K562 (cell line): ENCODE measurements at regions not wholly inside any gene's neighbourhood (a gene's known extent, or its start where the extent isn't known, plus 50 kb on each side); places are given as distances from the start of the nearest gene placed in this dataset.

Source experiments
- ATF1 ChIP-seq, 2 experiments: fragments of 450-650 bp in 1 of 2; IDR thresholded peaks; 2 replicates each; pipeline ENCODE4 v1.6.1; 2016; ENCODE audit warnings: missing compliant biosample characterization in 1 of 2, missing genetic modification characterization in 1 of 2
- ETV6 ChIP-seq, 3 experiments: fragments of 150-350 bp in 1 of 3; sonication (generic) in 1 of 3; formaldehyde crosslinking in 1 of 3; IDR thresholded peaks; 2 replicates each; pipeline versions ENCODE4 v1.6.1 to v1.8.0; 2014 to 2022; ENCODE audit warnings: borderline replicate concordance in 2 of 3, low read depth in 2 of 3, antibody characterized with exemption in 1 of 3, low read length in 1 of 3, mild to moderate bottlenecking in 1 of 3, missing genetic modification reagents in 1 of 3
- FOXA3 ChIP-seq, 2 experiments: fragments of 450-650 bp in 1 of 2; sonication (generic) in 1 of 2; formaldehyde crosslinking; IDR thresholded peaks in 1 of 2; conservative IDR thresholded peaks in 1 of 2; 2 replicates each; pipeline versions ENCODE4 v1.4.0 to v1.8.0; 2020 to 2022; ENCODE audit warnings: mild to moderate bottlenecking in 2 of 2, missing genetic modification reagents in 1 of 2
- HNRNPLL ChIP-seq: fragments of 200-400 bp; formaldehyde crosslinking; IDR thresholded peaks from 2 replicates; pipeline ENCODE4 v1.6.1; 2017; ENCODE audit warnings: low read length, low read depth, mild to moderate bottlenecking; ENCODE audit not compliant: poor library complexity, severe bottlenecking
- MAZ ChIP-seq, 2 experiments: fragments of 450-650 bp in 1 of 2; sonication (generic) in 1 of 2; formaldehyde crosslinking; IDR thresholded peaks in 1 of 2; conservative IDR thresholded peaks in 1 of 2; 2 replicates each; pipeline versions ENCODE4 v1.4.0 to v1.5.0; 2020; ENCODE audit warnings: mild to moderate bottlenecking in 1 of 2, missing genetic modification reagents in 1 of 2
- PKNOX1 ChIP-seq: fragments of 450-650 bp; IDR thresholded peaks from 2 replicates; pipeline ENCODE4 v1.6.1; 2016
- RAD21 ChIP-seq, 2 experiments: fragments of 250-450 bp in 1 of 2; fragments of 450-650 bp in 1 of 2; sonication (Bioruptor Pico) in 1 of 2; formaldehyde crosslinking in 1 of 2; IDR thresholded peaks in 1 of 2; conservative IDR thresholded peaks in 1 of 2; 2 replicates each; pipeline versions ENCODE4 v1.4.0 to v1.8.0; 2020 to 2022; ENCODE audit warnings: mild to moderate bottlenecking in 2 of 2, moderate library complexity in 1 of 2
- RBFOX2 ChIP-seq: fragments of 200-400 bp; formaldehyde crosslinking; IDR thresholded peaks from 2 replicates; pipeline ENCODE4 v1.6.1; 2017; ENCODE audit warnings: low read depth, mild to moderate bottlenecking, low read length, moderate library complexity
- SRSF7 ChIP-seq: fragments of 200-400 bp; formaldehyde crosslinking; optimal IDR thresholded peaks from 2 replicates; pipeline ENCODE3; 2017; ENCODE audit warnings: mild to moderate bottlenecking, low read depth, low read length
- TARDBP ChIP-seq: fragments of 450-650 bp; IDR thresholded peaks from 2 replicates; pipeline ENCODE4 v1.6.1; 2016
- TCF3 ChIP-seq: sonication (generic); formaldehyde crosslinking; IDR thresholded peaks from 2 replicates; pipeline ENCODE4 v1.4.0; 2020; ENCODE audit warnings: mild to moderate bottlenecking, missing genetic modification reagents
- ZNF263 ChIP-seq: sonication (generic); formaldehyde crosslinking; IDR thresholded peaks from 2 replicates; pipeline ENCODE4 v1.8.0; 2022; ENCODE audit warnings: mild to moderate bottlenecking, missing genetic modification reagents, borderline replicate concordance
- ZNF316 ChIP-seq: fragments of 450-650 bp; IDR thresholded peaks from 2 replicates; pipeline ENCODE4 v1.6.1; 2016
- TF ChIP-seq, protein P1 (sequence below), 3 experiments: fragments of 200-800 bp in 1 of 3; fragments of 250-450 bp in 1 of 3; fragments of 450-650 bp in 1 of 3; sonication (Bioruptor Pico) in 1 of 3; sonication (Bioruptor generic) in 1 of 3; formaldehyde crosslinking in 1 of 3; IDR thresholded peaks; 2 replicates each; pipeline versions ENCODE4 v1.6.1 to v1.8.0; 2016 to 2022; ENCODE audit warnings: mild to moderate bottlenecking in 2 of 3, missing genetic modification characterization in 2 of 3, missing compliant biosample characterization in 1 of 3, moderate library complexity in 1 of 3

DNA sequence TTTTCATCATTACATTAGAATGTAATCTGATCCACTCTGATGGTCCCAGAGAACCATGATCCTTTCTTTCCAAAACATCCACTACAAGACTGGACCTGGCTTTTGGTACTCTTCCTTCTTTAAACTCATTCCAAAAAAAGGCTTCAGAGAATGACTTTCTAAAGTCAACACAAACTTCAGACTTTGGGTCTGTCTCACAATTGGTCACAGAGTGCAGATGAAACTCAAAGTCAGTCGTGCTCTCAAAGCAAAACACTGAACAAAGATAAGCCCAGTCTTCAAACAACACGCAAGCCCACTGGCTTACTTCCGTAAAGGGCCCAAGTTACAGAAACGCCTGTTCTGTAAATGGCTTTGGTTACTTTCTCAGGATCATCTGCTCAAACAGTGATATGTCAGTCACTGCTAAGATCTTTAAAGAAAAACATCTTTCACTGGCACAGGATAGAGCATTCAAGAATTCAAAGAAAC is 250.9 kb upstream of the MKLN1 start (continued):
- TF ChIP-seq RBFOX2 = no peak
- TF ChIP-seq, protein P1, sequence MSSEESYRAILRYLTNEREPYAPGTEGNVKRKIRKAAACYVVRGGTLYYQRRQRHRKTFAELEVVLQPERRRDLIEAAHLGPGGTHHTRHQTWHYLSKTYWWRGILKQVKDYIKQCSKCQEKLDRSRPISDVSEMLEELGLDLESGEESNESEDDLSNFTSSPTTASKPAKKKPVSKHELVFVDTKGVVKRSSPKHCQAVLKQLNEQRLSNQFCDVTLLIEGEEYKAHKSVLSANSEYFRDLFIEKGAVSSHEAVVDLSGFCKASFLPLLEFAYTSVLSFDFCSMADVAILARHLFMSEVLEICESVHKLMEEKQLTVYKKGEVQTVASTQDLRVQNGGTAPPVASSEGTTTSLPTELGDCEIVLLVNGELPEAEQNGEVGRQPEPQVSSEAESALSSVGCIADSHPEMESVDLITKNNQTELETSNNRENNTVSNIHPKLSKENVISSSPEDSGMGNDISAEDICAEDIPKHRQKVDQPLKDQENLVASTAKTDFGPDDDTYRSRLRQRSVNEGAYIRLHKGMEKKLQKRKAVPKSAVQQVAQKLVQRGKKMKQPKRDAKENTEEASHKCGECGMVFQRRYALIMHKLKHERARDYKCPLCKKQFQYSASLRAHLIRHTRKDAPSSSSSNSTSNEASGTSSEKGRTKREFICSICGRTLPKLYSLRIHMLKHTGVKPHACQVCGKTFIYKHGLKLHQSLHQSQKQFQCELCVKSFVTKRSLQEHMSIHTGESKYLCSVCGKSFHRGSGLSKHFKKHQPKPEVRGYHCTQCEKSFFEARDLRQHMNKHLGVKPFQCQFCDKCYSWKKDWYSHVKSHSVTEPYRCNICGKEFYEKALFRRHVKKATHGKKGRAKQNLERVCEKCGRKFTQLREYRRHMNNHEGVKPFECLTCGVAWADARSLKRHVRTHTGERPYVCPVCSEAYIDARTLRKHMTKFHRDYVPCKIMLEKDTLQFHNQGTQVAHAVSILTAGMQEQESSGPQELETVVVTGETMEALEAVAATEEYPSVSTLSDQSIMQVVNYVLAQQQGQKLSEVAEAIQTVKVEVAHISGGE (CRISPR knock-in tag; IDR thresholded peaks at IDR 0.05) = 0 out of 6 replicates have a peak, but pooled peaks of 1 of the 3 experiments have one; percentile 23
- TF ChIP-seq TCF3 (CRISPR knock-in tag) = 0 out of 2 replicates have a peak, but pooled peaks have one; percentile 7
- TF ChIP-seq ETV6 (IDR thresholded peaks at IDR 0.05; ENCODE audit: borderline replicate concordance in 1 of 2, low read depth in 2 of 2, low read length in 1 of 2) = no peak
- TF ChIP-seq ETV6 (CRISPR knock-in tag; IDR thresholded peaks at IDR 0.05; ENCODE audit: borderline replicate concordance) = no peak
- no peak for TF ChIP-seq ZNF263
- TF ChIP-seq PKNOX1 = peak; percentile 54; the same call in 1 of the 2 replicates
- peak in 1 of 2 experiments; percentile 29; a peak in 1 of 4 replicates for TF ChIP-seq FOXA3 (CRISPR knock-in tag; conservative IDR thresholded peaks at IDR 0.05 in 1 of 2, IDR thresholded peaks at IDR 0.05 in 1 of 2)
- no peak for TF ChIP-seq ZNF316
- 0 out of 4 replicates have a peak, but pooled peaks of 1 of the 2 experiments have one; percentile 3 for TF ChIP-seq RAD21 (CRISPR knock-in tag; conservative IDR thresholded peaks at IDR 0.05 in 1 of 2, IDR thresholded peaks at IDR 0.05 in 1 of 2)
- TF ChIP-seq SRSF7 = no peak
- peak in 1 of 2 experiments; percentile 18; a peak in 1 of 4 replicates for TF ChIP-seq MAZ (CRISPR knock-in tag; conservative IDR thresholded peaks at IDR 0.05 in 1 of 2, IDR thresholded peaks at IDR 0.05 in 1 of 2)
- TF ChIP-seq HNRNPLL = peak; percentile 75
- no peak for TF ChIP-seq TARDBP
- TF ChIP-seq ATF1 (CRISPR knock-in tag; IDR thresholded peaks at IDR 0.05) = no peak
- TF ChIP-seq ATF1 (tag; IDR thresholded peaks at IDR 0.05) = peak; percentile 47; the same call in 1 of the 2 replicates
